Stimulated activated CD8-positive, alpha-beta memory T cell treated with anti-CD3 and anti-CD28 coated beads, Interleukin-4, amount 100 ng/mL, for 24 hours (primary cell): ENCODE measurements at regions not wholly inside any gene's neighbourhood (a gene's known extent, or its start where the extent isn't known, plus 50 kb on each side); places are given as distances from the start of the nearest gene placed in this dataset.

ENCODE experiments used
- DNase-seq: peaks from one replicate; pipeline ENCODE4 v3.0.0-alpha.2; 2020; ENCODE audit warnings: low read depth

DNA sequence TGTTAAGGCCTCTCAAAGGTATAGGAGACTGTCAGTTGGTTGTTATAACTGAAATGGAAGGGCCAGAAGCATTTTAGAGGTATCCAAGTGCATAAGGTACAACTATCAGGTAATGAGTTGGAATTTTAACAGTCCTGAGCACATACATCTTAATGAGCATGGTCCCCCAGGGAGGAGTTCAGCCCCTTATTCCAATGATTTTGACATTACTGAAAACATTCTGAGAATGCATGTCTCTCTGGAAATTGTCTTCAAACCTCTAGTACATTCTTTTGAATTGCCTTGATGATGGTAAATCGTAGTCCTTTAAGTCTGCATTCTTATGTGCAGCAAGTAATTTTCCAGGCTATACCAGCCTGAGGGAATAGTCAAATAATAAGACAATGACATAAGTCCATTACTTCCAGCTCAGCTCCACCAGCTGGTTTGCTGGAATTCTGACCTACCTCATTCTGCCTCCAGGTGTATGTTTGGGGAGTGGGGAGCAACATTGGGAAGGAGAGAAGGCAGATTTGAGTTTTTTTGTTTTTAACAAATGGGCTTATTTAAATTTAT is 239.2 kb downstream of the MSRB3 start:
- no peak for DNase-seq

- no peak for DNase-seq
Observed at GRCh38 chr12:65518771-65519170, 240.3 kb downstream of the MSRB3 start.

DNA sequence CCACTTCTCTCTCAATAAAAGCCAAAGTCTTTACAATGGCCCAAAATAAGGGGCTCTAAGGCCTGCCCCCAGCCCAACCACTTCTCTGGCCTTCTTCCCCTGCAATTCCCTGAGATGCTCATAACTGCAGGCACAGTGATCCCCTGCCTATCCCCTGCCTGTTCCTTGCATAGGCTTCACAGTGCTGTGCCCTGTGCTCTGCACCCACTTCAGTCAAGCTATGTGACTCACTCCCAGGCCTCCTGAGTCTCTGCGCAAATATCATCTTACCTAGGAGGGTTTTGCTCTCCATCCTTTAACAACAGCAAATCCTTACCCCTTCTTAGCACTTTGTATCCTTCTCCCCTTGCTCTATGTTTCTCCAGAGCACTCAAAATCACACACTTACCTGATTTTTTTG is 242.2 kb downstream of the MSRB3 start:
- no peak for DNase-seq

GRCh38 chr12:65522956-65523860 is 244.7 kb downstream of the MSRB3 start:
- no peak for DNase-seq

GRCh38 chr12:65524666-65525065 is 246.2 kb downstream of the MSRB3 start:
- DNase-seq: no peak

DNA sequence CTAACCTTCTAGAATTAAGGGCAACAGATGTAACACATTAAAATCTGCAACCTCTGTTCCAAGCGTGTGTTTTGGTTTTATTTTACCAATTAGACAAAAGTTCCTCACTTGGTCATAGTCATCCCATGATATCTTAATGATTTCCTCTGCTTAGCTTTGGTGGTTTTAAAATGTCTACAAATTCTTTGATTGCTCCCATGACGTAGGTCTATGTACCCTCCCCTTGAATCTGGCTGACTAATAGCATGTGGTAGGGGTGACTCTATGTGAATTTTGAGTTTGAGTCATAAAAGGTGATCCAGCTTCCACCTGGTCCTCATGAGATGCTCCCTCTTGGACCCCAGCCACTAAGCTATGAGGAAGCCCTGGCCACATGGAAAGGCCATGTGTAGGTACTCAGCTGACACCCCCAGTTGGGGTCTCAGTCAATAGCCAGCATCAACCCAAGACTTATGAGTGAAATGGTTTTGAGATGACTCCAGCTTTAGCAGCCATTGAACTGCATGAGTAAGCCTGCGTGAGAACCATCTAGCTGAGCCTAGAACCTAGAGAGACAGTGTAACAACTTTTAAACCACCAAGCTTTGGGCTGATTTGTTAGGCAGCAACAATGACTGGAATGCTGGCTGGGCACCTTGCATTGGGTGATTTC is 247.1 kb downstream of the MSRB3 start:
- no peak for DNase-seq

DNA sequence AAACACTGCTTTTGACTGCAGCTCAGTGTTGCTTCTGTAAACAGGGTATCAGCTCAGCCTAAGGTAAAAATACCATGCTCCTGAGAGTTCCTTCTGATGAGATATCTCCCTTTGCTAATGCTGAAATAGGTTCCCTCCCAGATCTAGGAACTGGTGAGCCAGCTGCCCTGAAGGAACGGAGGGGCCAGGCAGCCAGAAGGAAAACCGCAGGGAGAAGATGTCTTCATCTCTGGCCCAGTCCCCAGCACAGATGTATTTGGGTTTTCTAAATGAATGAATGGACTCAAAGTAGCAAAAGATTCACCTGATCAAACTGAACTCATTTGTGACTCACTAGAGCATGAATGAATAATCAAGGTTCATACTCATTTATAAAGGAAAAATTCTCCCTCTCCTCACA is 247.8 kb downstream of the MSRB3 start:
- DNase-seq: no peak

DNA sequence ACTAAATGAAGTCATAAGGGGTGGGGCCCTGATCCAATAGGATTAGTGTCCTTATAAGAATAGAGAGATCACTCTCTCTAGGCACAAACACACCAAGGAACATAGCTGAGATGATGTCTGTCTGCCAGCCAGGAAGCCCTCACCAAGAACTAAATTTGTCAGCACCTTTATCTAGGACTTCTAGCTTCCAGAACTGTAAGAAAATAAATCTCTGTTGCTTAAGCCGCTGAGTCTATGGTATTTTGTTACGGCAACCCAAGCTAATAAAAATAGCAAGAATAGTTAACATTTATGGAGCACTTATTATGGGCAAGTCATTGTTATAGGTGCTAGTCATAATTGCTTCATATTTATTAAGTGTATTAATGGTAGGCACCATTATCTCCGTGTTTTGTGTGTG is 249.6 kb downstream of the MSRB3 start:
- no peak for DNase-seq

DNA sequence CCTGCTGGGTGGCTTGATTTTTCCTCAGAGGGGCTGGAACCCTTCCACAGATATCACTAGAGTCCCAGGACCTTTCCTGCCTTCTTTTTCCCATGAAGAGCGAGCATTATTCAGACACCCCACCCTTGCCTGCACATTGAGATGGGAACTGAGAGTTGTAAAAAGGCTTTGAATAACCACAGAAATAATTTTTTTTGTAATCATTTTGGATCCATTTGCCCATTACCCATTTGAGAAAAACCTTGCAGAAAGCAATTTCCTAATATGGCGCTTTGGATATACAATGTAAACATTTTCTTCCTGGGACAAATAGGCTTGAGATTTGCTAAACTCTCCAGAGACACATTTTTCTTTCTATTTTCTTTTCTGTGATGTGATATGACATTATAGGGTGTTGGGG is 250.6 kb downstream of the MSRB3 start:
- no peak for DNase-seq

DNA sequence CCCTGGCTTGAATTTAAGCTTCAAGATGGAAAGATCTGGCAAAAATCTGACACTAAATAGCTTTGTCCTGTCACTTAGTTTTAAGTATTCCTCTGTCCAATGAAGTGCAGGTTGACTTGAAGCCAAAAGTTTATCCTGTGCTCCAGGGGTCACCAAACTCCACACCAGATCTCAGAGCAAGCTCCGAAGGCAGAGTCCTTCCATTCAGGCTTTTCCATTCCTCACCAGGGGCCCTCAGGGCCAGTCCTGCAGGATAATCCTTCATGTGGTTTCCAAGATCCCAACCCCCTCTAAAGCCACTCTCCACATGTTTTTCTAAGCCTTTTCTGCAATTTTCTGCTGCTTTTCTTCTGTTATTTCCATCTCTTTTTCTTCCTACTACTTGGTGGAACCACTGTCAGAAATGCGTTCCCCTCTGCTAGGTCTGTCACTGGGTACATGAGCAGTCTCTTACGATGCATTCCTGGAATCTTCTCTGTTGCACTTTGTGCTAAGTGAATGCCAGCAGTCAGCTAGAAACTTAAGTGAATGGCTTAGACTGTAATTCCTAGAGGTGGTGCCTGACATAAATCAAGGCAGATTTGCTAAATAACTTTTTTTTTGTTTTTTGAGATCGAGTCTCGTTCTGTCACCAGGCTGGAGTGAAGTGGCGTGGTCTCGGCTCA is 251.4 kb downstream of the MSRB3 start:
- no peak for DNase-seq

DNA sequence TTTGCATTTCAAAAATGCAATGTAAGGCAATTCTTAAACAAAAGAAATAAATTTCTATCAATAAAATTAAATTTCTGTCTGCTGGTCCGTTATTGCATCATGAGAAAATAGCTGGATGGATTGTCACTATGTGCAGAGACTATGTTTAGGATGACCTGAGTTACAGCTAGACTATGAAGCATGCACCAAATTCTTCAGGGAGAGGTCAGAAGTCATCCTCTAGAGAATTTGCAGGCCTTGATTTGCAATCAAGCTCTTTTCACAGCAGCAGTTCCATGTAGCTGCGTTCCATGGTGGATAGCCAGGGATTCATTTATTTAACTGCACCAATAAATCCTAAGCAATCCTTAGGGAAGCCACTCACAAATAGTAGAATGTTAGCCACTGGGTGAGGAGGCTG is 253.7 kb downstream of the MSRB3 start:
- no peak for DNase-seq

DNA sequence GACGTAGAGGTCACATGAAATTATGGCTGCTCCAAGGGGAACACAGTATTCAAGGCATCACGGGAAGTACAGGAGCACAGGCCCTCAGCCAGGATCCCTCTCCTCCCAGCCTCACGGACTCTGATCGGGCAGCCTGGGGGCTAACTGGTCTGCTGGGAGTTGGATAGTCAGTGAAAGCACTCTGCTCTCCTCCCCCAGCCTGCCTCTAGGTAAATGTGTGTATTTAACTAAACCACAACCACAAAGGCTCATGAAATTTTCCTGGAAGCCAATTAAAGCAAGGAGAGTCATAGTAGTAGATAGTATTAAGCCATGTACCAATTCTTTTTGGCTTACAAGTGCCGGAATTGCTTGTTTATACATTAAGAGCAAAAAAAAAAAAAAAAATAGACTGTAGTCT is 254.3 kb downstream of the MSRB3 start:
- DNase-seq: no peak

DNA sequence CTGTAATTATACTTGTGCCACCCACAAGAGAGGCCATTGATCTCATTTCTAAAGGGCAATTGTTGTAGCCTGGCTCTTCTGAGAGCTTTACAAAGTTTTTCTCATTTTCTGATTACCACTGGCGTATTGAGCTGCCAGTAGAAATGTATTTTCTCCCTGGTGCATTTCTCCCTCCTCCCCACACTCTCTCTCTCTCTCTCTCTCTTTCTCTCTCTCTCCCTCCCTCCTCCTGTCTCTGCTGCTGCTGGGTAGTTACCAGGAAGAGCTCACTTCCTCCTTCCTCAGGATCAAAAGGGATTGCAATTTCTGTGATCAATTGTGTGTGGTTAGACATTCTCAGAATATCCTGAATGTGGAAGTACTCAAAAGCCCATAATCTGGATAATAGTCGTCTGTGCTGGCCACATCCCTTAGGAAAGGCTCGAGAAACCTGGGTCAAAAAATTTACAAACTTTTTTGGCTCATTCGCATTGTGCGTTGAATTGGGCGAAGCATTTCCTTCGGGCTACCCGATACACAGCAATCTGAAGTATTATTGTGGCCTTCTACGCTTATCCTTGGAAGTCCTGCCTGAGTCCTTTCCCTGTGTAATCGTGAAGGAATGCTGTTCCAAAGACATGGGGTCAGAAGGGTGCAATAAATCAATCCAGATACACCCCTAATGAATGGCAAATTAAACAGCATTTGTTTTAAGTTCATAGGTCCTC is 254.8 kb downstream of the MSRB3 start:
- no peak for DNase-seq

DNA sequence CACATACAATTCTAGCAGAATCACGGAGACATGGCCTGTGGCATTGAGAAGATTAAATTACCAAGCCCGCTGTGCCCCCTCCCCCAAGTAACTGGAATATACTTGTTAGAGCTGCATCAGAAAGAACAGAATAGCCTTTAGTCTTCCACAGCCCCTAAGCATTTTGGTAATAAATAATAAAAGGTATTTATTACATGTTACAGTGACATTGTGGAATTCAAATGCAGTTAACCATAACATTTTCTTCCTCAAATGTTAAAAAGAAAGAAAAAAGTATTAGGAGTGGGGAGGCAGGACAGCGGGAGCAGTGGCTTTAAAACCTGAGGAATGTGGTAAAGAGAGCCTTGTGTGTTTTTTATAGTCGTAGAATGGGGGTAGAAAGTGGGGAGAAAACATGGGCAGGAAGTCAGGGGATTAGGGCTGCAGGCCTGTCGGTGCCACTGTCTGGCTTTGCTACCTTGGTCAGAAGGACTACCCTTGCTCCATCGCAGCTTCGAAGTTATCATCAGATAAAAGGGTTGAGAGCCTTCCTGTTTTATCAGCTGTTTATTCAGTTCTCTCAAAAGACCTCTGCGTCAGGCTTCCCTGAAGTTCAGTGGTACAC is 255.9 kb downstream of the MSRB3 start:
- no peak for DNase-seq

DNA sequence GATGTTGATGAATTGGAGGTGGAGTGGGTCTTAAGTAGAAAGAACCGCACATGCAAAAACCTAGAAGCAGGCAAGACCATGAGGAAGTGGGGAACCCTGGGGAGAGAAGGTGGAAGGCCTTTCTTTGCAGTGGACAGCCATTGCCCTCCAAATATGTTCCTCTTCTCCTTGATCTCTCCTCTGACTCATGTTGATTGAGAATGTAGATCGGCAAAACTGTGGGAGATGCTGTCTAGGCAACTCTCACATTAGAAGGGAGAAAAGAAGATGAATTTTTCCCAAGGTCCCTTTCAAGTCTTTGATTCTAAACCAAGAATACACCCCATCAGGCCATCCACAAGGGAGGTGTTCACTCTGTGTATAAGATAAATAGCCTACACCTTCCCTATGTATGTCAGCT is 257.5 kb downstream of the MSRB3 start:
- no peak for DNase-seq

- no peak for DNase-seq
Observed at GRCh38 chr12:65536351-65536750, 257.9 kb downstream of the MSRB3 start.

DNA sequence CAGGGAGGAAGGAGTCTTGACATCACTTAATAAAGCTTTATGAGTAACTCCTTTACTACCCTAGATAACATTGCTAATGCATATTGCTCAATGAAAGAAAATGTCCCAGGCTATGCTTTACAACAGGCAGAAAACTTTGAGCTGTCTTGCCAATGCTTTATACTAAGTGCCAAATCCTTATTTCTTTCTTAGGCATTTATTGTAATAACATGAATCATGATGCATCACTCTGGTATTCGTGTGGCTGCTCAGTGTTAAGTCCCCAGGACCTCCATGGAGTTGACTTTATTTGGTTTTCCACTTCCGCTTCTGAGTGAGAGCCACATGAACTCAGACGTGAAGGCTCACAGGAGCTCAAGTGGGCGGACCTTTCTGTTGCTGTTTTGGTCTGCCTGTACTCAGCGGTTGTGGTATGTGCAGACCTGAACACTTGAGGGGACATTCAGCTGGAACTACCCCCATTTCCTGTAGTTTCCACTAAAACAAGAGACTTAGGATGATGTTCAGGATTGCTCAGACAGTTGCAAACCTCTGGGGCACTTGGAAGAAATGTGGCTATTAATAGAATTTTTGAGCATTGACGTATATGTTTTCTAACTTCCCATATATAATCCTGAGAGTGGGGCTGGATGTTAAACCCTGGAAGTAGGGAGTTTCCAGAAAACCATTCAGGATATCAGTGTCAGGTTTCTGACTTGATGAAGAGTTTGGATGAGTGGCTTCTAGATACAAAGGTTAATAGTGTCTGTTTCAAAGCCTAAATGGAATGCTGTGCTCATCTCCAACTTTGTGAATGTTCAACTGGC is 258.6 kb downstream of the MSRB3 start:
- no peak for DNase-seq

GRCh38 chr12:65537978-65538377 is 259.5 kb downstream of the MSRB3 start:
- no peak for DNase-seq

- no peak for DNase-seq
Observed at GRCh38 chr12:65539023-65539422, 260.5 kb downstream of the MSRB3 start.

- no peak for DNase-seq
Observed at GRCh38 chr12:65540140-65540539, 261.7 kb downstream of the MSRB3 start.

- DNase-seq: no peak
Observed at GRCh38 chr12:65546528-65546927, 268.0 kb downstream of the MSRB3 start.
